Stimulated activated CD4-positive, alpha-beta T cell treated with anti-CD3 and anti-CD28 coated beads, Interleukin-4, amount 100 ng/mL, for 24 hours (primary cell): ENCODE measurements at regions not wholly inside any gene's neighbourhood (a gene's known extent, or its start where the extent isn't known, plus 50 kb on each side); places are given as distances from the start of the nearest gene placed in this dataset.
"Not testable (repeated sequence)": the region's sequence is repeated elsewhere in the genome, so short reads cannot be mapped to it uniquely, and the experiment has no call there.

Experiments
- DNase-seq: peaks from one replicate; pipeline ENCODE4 v3.0.0-alpha.2; 2020

- DNase-seq: not testable (repeated sequence)
Measured at GRCh38 chr4:116536024-116536423, 549.4 kb downstream of the TRAM1L1 start.

DNA sequence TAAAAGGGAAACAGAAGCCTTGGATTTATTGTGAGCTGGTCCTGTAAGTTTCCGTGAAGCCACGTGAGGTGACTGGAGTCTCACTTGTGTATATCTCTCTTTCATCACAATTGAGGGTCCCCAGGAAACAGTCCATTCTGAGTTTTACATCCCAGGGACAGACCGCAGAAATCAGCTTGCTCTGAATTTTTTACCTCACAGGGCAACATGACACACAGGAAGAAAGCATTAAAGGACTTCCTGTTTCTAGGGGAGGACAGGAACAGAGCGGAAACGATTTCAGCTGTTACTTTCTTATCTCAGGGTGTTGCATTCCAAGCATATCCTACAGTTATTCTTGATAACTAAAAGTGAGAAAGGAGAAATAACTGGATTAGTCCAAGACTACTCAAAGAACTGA lies 553.5 kb downstream of the TRAM1L1 start:
- DNase-seq: no peak

- DNase-seq: no peak
Measured at GRCh38 chr4:116531026-116531425, 554.4 kb downstream of the TRAM1L1 start.

GRCh38 chr4:116530048-116530447 lies 555.3 kb downstream of the TRAM1L1 start:
- DNase-seq: no peak

DNA sequence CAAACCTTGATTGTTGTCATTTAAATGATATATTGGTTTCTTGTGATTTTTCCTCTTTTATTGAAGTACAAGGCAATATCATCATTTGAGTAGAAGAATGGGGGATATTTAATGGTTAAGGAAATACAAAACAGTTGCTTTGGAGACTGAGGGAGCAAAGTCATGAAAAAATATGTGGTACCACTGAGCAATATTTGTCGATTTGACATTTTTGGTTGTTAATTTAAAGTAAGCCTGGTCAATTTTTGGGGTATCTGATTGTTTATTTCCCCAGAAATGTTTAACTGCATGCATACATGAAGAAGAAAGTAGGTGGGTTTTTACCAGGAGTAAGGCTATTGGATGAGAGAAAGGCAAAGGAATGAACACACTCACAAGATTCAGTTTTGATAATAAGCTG lies 556.2 kb downstream of the TRAM1L1 start:
- no peak for DNase-seq

DNA sequence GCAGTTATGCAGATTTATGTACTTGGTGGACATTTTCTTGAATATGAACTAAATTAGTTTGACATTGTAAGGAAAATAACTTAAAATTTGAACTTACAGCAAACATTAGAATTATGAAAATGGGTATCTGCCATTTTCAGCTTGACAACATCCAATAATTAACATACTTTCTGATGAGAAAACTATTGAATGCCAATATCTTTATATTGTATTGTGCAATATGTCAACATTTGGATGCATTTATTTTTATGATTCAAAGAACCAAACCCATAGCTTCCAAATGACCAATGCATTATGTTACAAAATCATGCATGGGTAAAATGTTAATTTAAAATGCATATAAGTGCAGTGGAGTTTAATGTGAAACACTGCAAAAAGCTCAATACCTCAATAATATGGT lies 562.5 kb downstream of the TRAM1L1 start:
- DNase-seq: no peak

- DNase-seq: no peak
Measured at GRCh38 chr4:116520886-116521285, 564.5 kb downstream of the TRAM1L1 start.

DNA sequence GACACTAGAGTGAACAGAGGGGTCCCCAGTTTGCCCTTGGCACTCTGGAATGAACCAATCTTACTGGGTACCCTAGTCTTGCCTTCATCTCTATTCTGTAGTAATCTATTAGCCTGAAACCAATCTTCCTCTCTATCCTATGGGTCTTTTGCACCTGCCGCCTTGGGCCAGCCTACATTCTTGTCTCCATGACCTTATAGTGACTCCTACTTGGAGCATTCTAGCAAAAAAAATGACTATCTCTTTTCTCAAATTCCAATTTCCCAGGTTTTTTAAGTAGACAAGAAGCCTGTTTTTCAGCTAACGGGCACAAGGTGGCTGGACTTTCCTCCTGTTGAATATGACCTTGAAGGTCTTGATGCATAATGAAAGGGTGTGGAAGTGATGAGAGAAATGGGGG lies 568.7 kb downstream of the TRAM1L1 start:
- DNase-seq: no peak

DNA sequence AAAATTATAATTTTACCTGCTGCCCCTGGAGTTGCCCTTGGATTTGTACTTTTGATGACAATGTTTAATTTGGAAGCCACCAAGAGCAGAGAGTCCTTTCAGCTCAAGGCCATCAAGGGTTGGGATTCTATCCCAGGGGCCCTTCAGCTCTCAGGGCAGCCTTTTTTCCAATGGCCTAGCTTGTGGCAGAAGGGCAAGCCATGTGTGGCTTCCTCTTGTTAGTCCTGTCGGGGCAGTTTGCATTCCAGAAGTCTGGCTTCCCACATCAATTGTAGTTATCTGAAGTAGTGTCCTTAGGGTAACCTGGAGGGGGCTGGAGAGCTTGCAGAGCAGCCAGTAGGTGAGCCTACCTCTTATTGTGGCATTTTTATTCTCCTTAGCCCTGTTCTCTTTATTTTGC lies 569.4 kb downstream of the TRAM1L1 start:
- no peak for DNase-seq

GRCh38 chr4:116512552-116512951 lies 572.8 kb downstream of the TRAM1L1 start:
- no peak for DNase-seq

DNA sequence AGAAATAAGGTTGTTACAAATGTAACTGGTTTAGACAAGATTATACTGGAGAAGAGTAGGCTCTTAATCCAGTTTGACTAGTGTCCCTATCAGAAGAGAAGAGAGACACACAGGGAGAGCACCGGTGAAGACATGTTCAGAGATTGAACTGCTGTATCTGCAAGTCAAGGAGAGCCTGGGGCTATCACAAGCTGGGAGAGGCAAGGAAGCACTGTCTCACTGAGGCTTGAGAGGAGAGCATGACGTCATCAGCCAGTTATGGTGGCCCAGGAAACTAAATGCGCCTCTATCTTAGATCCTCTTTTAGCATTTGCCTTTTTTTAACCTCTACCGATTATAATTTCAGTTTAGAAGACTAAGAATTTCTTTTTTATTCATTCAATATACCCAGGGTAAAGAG lies 583.4 kb downstream of the TRAM1L1 start:
- no peak for DNase-seq

- DNase-seq: no peak
Measured at GRCh38 chr4:116500225-116500624, 585.2 kb downstream of the TRAM1L1 start.

- no peak for DNase-seq
Measured at GRCh38 chr4:116489739-116490138, 595.6 kb downstream of the TRAM1L1 start.

- DNase-seq: no peak
Measured at GRCh38 chr4:116486401-116486800, 599.0 kb downstream of the TRAM1L1 start.

DNA sequence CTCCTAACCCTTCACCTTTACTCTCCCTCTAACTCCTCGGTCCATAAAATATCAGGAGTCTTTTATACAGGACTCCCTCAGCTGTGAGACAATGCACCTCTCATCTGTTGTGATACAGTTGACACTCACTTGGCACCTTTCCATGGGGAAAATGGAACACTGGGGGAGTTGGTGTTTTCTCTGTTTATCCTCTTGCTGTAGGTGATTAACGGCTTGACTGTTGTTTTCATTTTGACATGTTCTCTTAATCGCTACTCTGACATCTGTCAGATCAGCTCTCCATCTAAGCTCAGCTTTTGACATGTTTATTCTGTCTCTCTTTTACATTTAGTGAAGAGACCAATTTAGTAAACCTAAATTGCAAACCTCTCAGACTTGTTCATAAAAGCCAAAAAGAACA lies 604.8 kb downstream of the TRAM1L1 start:
- no peak for DNase-seq

DNA sequence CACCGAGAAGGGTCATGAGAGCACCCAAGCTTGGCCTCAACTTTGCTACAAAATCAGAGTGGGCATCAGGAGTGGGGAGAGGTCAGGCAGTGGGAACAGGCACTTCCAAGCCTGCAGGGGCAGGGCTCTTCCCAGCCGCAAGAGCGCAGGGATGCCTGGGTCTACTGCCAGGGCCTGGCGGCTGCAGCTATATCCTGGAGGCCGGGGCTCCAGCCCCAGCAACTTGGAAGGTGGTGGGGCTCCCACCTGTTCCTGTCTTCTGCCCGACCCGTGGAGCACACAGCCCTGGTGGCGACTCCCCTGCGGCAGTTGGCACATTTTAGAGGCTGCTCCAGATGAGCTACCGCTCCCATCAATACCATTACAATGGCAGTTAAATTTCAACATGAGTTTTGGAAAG lies 607.0 kb downstream of the TRAM1L1 start:
- no peak for DNase-seq

GRCh38 chr4:116469582-116469981 lies 615.8 kb downstream of the TRAM1L1 start:
- DNase-seq: no peak

- DNase-seq: no peak
Measured at GRCh38 chr4:116453127-116453526, 632.2 kb downstream of the TRAM1L1 start.

GRCh38 chr4:116449764-116450163 lies 635.6 kb downstream of the TRAM1L1 start:
- no peak for DNase-seq

DNA sequence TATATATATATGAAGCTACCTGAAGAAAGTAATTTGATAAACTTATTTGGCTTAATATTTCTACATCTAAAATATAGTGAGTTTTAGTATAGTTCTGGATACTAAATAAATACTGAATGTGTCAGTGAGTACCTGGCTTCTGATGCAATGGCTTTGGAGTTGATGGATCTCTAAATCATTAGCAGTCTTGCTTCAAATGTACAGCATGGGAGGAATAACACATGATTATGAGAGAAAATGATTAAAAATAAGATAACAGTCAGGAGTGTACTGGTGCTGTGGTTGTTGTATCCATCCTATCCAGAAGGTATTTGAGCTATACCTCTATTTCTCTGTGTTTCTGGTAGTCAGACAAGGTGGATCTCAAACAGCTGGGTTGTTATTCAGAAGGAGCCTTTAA lies 641.3 kb downstream of the TRAM1L1 start:
- no peak for DNase-seq

DNA sequence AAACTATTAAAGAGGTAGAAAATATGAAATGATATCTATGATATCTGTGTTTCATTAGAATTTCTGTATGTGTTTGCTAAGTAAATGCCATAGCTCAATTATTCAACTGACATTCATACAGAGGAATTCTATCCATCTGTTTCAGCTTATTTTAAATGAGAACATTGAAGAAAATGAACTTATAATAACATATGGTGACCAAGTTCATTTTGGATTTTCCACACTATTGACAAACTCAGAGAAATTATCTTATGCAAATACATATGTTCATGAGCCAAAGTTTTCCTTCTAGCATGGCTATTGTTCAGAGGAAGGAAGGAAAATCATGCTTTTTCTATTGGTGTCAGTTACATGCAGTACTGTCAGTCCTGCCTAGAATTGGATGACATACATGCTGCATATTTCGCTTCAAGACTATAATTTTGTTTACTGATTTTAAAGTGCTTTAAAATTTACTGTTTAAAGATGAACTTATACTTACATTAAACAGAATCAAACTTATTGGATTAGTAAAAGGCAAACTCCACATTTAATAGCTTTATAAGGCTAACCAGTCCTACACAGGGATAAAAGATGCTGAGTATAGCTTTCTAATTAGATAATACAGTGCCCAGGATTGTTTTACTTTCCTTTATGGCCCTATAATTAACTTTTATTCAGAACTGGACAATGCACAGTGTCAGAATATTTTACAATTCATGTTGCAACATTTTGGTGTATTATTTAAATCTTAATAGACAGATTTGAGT lies 646.2 kb downstream of the TRAM1L1 start:
- DNase-seq: no peak

DNA sequence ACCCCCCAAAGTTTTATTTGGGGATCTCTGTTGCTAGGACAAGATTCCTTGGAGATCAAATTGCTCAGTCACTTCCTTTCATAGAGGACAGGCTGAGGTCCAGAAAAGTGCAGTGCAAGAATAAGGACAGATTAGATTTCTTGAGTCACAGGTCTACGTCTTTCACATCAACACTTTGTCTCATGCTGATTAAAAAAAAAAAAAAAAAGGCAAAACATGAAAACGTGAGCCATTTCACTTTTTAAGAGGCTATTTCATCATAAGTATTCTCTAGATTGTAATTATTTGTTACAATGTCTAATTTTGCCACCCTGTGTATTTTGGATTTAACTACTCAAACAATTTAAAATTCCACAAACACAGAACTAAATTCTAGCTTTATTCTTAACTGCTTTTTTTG lies 647.0 kb downstream of the TRAM1L1 start:
- no peak for DNase-seq

DNA sequence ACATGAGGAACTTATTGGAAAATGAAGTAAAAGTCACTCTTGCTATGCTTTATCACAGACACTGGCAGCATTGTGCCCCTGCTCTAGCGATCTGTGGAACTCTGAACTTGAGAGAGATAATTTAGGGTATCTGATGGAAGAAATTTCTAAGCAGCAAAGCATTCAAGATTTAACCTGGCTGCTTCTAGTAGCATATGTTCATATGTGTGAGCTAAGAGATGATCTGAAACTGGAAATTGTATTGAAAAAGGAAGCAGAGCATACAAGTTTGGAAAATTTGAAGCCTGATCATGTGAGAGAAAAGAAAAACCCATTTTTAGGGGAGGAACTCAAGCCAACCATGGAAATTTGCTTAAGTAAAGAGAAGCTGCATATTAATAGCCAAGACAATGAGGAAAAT lies 657.7 kb downstream of the TRAM1L1 start:
- no peak for DNase-seq

DNA sequence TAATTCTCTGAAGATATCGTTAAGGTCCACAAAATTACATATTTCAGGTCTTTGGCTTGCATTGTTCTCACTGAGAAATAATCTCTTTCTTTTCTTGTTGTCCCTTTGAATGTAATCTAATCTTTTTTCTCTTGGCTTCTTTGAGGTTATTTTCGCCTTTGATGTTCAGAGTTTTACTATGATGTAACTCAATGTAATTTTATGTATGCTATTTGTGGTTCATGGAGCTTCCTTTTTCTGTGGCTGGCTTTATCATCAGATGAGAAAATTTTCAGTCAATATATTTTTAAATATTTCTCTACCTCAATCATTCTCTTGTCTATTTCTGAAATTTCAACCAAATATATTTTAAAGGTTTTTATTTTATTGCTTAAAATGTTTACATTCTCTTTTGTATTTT lies 672.2 kb downstream of the TRAM1L1 start:
- DNase-seq: no peak

DNA sequence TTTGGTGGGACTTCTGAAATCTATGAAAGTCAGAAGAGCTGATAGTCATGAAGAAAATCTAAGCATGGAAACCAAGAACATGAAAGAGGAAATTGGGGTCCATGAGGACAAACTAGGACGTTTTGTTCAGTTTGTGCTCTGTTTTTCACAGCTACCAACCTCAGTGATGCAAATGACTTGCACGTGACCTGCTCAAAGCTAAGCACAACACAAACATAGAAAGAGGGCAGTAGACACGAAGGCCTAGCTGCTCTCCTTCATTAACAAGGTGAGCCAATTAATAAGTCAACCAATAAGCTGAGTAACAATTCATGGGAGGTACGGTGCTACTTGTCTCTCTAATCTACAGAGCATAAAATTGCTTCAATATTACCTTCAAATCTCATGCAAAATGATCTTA lies 684.1 kb downstream of the TRAM1L1 start:
- no peak for DNase-seq
